Prostate gland (tissue), 2 donors: ENCODE measurements at regions not wholly inside any gene's neighbourhood (a gene's known extent, or its start where the extent isn't known, plus 50 kb on each side); places are given as distances from the start of the nearest gene placed in this dataset.

Source experiments
- DNase-seq: peaks from one replicate; pipeline ENCODE4 v3.0.0-alpha.2; 2019; ENCODE audit warnings: low spot score
- H3K27ac ChIP-seq, 2 donors: fragments of 200-600 bp; sonication (generic); 2 replicates each; pipeline ENCODE4 v1.5.1; 2017 to 2019
- H3K27me3 ChIP-seq: fragments of 200-600 bp; sonication (generic); replicated peaks from 2 replicates; pipeline ENCODE4 v1.5.1; 2019; ENCODE audit not compliant: insufficient read depth
- H3K36me3 ChIP-seq, 2 donors: fragments of 200-600 bp; sonication (generic); 1 replicate in 1 of 2; 2 replicates in 1 of 2; pipeline versions ENCODE4 v1.5.1 to v1.8.1; 2017 to 2019
- H3K4me1 ChIP-seq: fragments of 200-600 bp; sonication (generic); replicated peaks from 2 replicates; pipeline ENCODE4 v1.5.1; 2019
- H3K4me3 ChIP-seq, 2 donors: fragments of 200-600 bp; sonication (generic); 2 replicates each; pipeline ENCODE4 v1.5.1; 2017 to 2019
- H3K9me3 ChIP-seq: fragments of 200-600 bp; sonication (generic); 2 replicates; pipeline ENCODE4 v1.5.1; 2017
- CTCF ChIP-seq, 4 experiments: fragments of 200-600 bp in 2 of 4; fragments of 450-650 bp in 2 of 4; sonication (generic) in 2 of 4; IDR thresholded peaks; 1 replicate in 3 of 4; 2 replicates in 1 of 4; pipeline ENCODE4 v1.5.1; 2016 to 2019; ENCODE audit warnings: antibody characterized with exemption in 4 of 4, mild to moderate bottlenecking in 2 of 4, moderate library complexity in 2 of 4
- POLR2A ChIP-seq: fragments of 450-650 bp; IDR thresholded peaks from one replicate; pipeline ENCODE4 v1.6.1; 2016; ENCODE audit warnings: antibody characterized with exemption, mild to moderate bottlenecking
- POLR2AphosphoS5 ChIP-seq: sonication (generic); formaldehyde crosslinking; IDR thresholded peaks from one replicate; pipeline ENCODE4 v1.6.1; 2017; ENCODE audit warnings: antibody characterized with exemption
- WGBS: methylation state at CpG from one replicate; pipeline ENCODE4 v1.1.5; 2018; 5-methylcytosine and 5-hydroxymethylcytosine counted together
- intact Hi-C: fragments of 100-400 bp; cut with DNase I; formaldehyde crosslinking; loops from one replicate; pipeline ENCODE4 v1.14.2; 2022

DNA sequence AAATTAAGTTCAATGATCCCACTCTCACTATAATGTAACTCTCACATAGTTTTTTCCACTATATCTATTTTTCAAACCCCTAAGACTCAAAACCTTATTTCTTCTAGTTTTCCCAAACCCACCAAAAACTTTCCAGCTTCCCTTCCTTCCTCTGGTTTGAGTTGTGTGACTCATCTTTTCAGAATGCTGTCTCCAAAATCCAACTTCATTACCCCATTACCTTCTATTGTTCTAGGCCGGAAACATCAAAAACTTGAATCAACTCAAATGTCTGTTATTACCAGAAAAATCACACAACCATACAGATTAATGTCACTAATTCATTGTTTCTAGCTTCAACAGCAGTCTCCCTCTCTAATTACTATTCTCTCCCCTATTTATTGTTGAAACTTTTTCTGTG, 1090.3 kb downstream of the HACE1 start:
- no peak for TF ChIP-seq CTCF (IDR thresholded peaks at IDR 0.05)
- TF ChIP-seq POLR2A = no peak
- TF ChIP-seq POLR2AphosphoS5 = no peak
- no peaks in the 10 kb centered on the region for H3K36me3 ChIP-seq
- no peak overlapping the region for H3K4me3 ChIP-seq
- no peak overlapping the region for H3K27ac ChIP-seq
- no peaks in the 10 kb centered on the region for H3K4me1 ChIP-seq
- H3K27me3 ChIP-seq = no peaks in the 10 kb centered on the region
- no peak for DNase-seq
- WGBS = 90% methylated on average over 1 of the region's 1 CpG
- no peaks in the 10 kb centered on the region for H3K9me3 ChIP-seq
- intact Hi-C loops = no loop called here

- intact Hi-C loops = no loop called here
- 30% methylated on average over 7 of the region's 7 CpGs for WGBS
- Histone ChIP-seq H3K4me3 (no peak overlapping the region), H3K27ac (no peak overlapping the region), H3K27me3 (no peaks in the 10 kb centered on the region), H3K4me1 (no peaks in the 10 kb centered on the region), H3K9me3 (no peaks in the 10 kb centered on the region), H3K36me3 (no peaks in the 10 kb centered on the region)
- no peak for DNase-seq
- TF ChIP-seq POLR2A (no peak), CTCF (IDR thresholded peaks at IDR 0.05) (no peak), POLR2AphosphoS5 (no peak)
Measured at GRCh38 chr6:103750603-103751002, 1109.1 kb downstream of the HACE1 start.

DNA sequence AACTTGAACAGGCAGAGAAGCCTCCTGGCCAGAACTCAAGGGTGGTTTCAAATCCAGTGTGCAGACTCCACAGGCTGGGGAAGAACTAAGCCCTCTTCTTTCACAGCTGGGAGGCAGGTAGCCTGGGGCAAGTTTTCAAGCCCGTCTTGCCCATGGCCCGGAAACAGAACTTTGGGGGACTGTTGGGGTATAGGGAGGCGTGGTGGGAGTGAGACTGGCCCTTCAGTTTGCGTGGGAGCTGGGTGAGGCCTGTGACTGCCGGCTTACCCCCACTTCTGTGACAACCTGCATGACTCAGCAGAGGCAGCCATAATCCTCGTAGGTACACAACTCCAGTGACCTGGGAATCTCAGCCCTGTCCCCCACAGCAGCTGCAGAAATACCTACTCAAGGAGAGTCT, 1125.7 kb downstream of the HACE1 start:
- no peak overlapping the region for H3K4me3 ChIP-seq
- TF ChIP-seq POLR2A = no peak
- TF ChIP-seq POLR2AphosphoS5 = no peak
- no peak for TF ChIP-seq CTCF (IDR thresholded peaks at IDR 0.05)
- no peak for DNase-seq
- H3K27ac ChIP-seq = no peak overlapping the region
- H3K36me3 ChIP-seq = no peaks in the 10 kb centered on the region
- no peaks in the 10 kb centered on the region for H3K9me3 ChIP-seq
- no peaks in the 10 kb centered on the region for H3K4me1 ChIP-seq
- H3K27me3 ChIP-seq = no peaks in the 10 kb centered on the region
- WGBS = 93% methylated on average over 6 of the region's 6 CpGs
- intact Hi-C loops = no loop called here

DNA sequence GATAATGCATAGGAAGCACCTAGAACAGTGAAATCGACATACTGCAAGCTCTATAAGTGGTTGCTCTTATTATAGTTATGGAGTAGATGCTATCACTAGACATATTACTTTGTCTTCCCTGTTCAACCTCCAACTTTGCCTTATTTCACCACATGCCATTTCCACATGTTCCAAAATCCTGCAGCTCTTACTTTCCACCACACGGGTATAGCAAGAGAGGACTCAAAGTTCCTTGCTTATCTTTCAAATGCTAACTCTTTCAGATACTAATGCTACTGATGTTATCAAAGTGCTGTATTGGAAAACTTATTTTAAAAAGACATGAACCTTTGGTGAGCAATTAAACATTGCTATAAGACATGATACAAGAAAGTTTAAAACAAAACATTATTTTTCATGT, 1130.1 kb downstream of the HACE1 start:
- intact Hi-C loops = no loop called here
- no peak overlapping the region for H3K4me3 ChIP-seq
- TF ChIP-seq CTCF (IDR thresholded peaks at IDR 0.05) (no peak), POLR2AphosphoS5 (no peak), POLR2A (no peak)
- no peaks in the 10 kb centered on the region for H3K27me3 ChIP-seq
- 58% methylated on average over 2 of the region's 2 CpGs for WGBS
- H3K36me3 ChIP-seq = no peaks in the 10 kb centered on the region
- H3K27ac ChIP-seq = no peak overlapping the region
- DNase-seq = no peak
- H3K4me1 ChIP-seq = no peaks in the 10 kb centered on the region
- H3K9me3 ChIP-seq = no peaks in the 10 kb centered on the region

DNA sequence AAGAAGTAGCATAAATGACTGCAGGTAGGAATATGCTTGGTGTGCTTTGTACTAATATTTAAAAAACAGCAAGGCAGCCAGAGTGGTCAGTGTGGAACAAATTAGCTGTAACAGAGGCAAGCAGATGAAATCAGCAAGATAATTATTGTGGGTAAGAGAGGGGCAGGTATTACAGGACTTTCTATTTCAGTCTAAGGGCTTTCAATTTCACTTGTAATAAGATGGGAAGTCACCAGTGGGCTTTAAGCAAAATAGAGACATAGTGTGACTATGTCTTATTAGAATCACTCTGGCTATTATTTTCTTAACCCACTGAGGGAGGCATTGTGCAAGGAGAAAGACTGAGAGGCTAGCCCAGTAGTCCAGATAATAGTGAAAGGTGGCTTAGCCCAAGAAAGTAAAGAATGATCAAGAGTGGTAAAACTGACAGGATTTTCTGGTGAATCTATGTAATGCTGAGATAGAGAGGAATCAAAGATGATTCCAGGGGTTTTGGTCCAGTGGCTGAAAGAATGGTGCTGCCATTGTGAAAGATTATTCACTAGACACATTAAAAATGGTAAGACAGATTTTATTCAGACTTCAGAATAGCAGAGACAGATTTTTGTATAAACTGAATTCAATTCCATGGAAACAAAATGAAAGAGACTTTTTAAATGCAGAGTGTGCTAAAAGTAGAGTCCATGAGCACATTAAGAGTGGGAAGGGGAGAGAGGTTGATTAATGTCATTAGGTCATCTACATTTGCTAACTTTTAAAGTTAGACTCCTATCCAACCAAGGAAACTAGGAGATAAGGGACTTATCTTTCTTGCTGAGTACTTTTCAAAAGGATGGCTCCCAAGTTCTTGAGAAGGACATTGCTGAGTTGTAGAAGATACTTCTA, 1136.0 kb downstream of the HACE1 start:
- intact Hi-C loops = no loop called here
- H3K27me3 ChIP-seq = no peaks in the 10 kb centered on the region
- H3K27ac ChIP-seq = no peak overlapping the region
- no peaks in the 10 kb centered on the region for H3K9me3 ChIP-seq
- DNase-seq = no peak
- H3K4me3 ChIP-seq = no peak overlapping the region
- no peaks in the 10 kb centered on the region for H3K36me3 ChIP-seq
- no peaks in the 10 kb centered on the region for H3K4me1 ChIP-seq
- no peak for TF ChIP-seq POLR2A
- no peak for TF ChIP-seq CTCF (IDR thresholded peaks at IDR 0.05)
- no peak for TF ChIP-seq POLR2AphosphoS5
